DND-41 (cell line): ENCODE measurements at regions not wholly inside any gene's neighbourhood (a gene's known extent, or its start where the extent isn't known, plus 50 kb on each side); places are given as distances from the start of the nearest gene placed in this dataset.

ENCODE experiments used
- EZH2 ChIP-seq: IDR thresholded peaks from 3 replicates; pipeline ENCODE4 v1.6.1; 2012; ENCODE audit warnings: borderline replicate concordance, low read depth, mild to moderate bottlenecking, moderate library complexity, low read length, inconsistent platforms; ENCODE audit not compliant: severe bottlenecking
- TF ChIP-seq, protein P1 (sequence below): IDR thresholded peaks from 2 replicates; pipeline ENCODE4 v1.5.1; 2012; ENCODE audit warnings: borderline replicate concordance, low read length, moderate library complexity, mild to moderate bottlenecking; ENCODE audit not compliant: poor library complexity, severe bottlenecking; ENCODE audit errors: extremely low read depth

DNA sequence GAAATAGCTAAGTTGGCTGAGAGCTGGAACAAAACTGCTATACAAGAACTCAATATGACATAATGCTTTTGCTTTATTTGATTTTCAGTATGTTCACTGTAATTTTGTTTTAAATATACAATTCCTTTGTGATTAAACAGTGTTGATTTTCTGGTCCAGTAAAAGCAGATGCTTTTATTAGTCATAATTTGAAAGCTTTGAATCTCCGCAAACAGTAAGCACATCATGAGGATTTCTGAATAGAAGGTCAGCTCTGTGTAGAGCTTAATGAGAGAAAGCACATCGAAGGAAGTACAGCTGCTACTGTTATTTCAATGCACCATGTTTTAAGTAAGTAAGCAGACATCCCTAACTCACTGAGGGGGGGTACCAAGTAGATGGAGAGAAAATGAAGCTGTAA lies 701.3 kb upstream of the ACO1 start:
- TF ChIP-seq, protein P1, sequence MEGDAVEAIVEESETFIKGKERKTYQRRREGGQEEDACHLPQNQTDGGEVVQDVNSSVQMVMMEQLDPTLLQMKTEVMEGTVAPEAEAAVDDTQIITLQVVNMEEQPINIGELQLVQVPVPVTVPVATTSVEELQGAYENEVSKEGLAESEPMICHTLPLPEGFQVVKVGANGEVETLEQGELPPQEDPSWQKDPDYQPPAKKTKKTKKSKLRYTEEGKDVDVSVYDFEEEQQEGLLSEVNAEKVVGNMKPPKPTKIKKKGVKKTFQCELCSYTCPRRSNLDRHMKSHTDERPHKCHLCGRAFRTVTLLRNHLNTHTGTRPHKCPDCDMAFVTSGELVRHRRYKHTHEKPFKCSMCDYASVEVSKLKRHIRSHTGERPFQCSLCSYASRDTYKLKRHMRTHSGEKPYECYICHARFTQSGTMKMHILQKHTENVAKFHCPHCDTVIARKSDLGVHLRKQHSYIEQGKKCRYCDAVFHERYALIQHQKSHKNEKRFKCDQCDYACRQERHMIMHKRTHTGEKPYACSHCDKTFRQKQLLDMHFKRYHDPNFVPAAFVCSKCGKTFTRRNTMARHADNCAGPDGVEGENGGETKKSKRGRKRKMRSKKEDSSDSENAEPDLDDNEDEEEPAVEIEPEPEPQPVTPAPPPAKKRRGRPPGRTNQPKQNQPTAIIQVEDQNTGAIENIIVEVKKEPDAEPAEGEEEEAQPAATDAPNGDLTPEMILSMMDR: no peak
- no peak for TF ChIP-seq EZH2
